ENCODE measurements at regions not wholly inside any gene's neighbourhood (a gene's known extent, or its start where the extent isn't known, plus 50 kb on each side); places are given as distances from the start of the nearest gene placed in this dataset.
"Not testable (repeated sequence)": the region's sequence is repeated elsewhere in the genome, so short reads cannot be mapped to it uniquely, and the experiment has no call there.

- TF ChIP-seq, protein P1, sequence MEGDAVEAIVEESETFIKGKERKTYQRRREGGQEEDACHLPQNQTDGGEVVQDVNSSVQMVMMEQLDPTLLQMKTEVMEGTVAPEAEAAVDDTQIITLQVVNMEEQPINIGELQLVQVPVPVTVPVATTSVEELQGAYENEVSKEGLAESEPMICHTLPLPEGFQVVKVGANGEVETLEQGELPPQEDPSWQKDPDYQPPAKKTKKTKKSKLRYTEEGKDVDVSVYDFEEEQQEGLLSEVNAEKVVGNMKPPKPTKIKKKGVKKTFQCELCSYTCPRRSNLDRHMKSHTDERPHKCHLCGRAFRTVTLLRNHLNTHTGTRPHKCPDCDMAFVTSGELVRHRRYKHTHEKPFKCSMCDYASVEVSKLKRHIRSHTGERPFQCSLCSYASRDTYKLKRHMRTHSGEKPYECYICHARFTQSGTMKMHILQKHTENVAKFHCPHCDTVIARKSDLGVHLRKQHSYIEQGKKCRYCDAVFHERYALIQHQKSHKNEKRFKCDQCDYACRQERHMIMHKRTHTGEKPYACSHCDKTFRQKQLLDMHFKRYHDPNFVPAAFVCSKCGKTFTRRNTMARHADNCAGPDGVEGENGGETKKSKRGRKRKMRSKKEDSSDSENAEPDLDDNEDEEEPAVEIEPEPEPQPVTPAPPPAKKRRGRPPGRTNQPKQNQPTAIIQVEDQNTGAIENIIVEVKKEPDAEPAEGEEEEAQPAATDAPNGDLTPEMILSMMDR (conservative IDR thresholded peaks at IDR 0.05; ENCODE audit: low read depth, low read length), result no peak
- no peak for DNase-seq (ENCODE audit: low read depth)
- H3K4me3 ChIP-seq (ENCODE audit: low read depth, low read length), result no peak overlapping the region
Observed at GRCh38 chr5:17406423-17406838, 91.6 kb upstream of the TAF11L2 start.

- DNase-seq (ENCODE audit: low read depth), result no peak
- TF ChIP-seq, protein P1 (conservative IDR thresholded peaks at IDR 0.05; ENCODE audit: low read depth, low read length), result no peak
- no peak overlapping the region for H3K4me3 ChIP-seq (ENCODE audit: low read depth, low read length)
Observed at GRCh38 chr5:17411436-17412402, 86.3 kb upstream of the TAF11L2 start.

GRCh38 chr5:17412760-17413671, 85.0 kb upstream of the TAF11L2 start:
- DNase-seq (ENCODE audit: low read depth), result no peak
- no peak overlapping the region for H3K4me3 ChIP-seq (ENCODE audit: low read depth, low read length)
- TF ChIP-seq, protein P1 (conservative IDR thresholded peaks at IDR 0.05; ENCODE audit: low read depth, low read length), result no peak

GRCh38 chr5:17413691-17414090, 84.3 kb upstream of the TAF11L2 start:
- DNase-seq (ENCODE audit: low read depth), result no peak
- TF ChIP-seq, protein P1 (conservative IDR thresholded peaks at IDR 0.05; ENCODE audit: low read depth, low read length), result no peak

GRCh38 chr5:17415321-17415758, 82.7 kb upstream of the TAF11L2 start:
- TF ChIP-seq, protein P1 (conservative IDR thresholded peaks at IDR 0.05; ENCODE audit: low read depth, low read length), result no peak
- DNase-seq (ENCODE audit: low read depth), result no peak
- H3K4me3 ChIP-seq (ENCODE audit: low read depth, low read length), result no peak overlapping the region

More at GRCh38 chr5:17413691-17414090, 84.3 kb upstream of the TAF11L2 start:
- H3K4me3 ChIP-seq (ENCODE audit: low read depth, low read length), result no peak overlapping the region

- not testable (repeated sequence) for DNase-seq (ENCODE audit: low read depth); H3K4me3 ChIP-seq (ENCODE audit: low read depth, low read length)
Observed at GRCh38 chr5:17416374-17416773, 81.7 kb upstream of the TAF11L2 start.

DNA sequence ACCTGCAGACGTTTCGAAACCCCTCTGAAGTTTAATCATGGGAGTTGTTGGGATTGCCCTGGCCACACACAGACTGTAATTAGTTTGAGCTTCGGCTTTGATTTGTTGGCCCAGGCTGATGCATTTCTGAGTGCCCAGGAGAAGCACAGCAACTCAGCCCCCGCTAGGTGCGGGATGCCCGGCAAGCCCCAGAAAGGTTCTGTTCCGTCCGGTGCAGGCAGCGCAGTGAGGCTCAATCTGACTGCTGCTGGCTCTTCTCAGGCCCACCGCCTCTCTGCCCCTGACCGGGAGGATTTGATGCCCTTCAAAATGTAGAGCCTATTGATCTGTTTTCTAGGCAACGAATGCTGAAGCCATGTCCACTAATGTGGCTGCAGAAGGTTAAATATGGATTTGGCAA, 73.4 kb upstream of the TAF11L2 start:
- H3K4me3 ChIP-seq (ENCODE audit: low read depth, low read length), result no peak overlapping the region
- TF ChIP-seq, protein P1 (conservative IDR thresholded peaks at IDR 0.05; ENCODE audit: low read depth, low read length), result no peak
- DNase-seq (ENCODE audit: low read depth), result no peak
